Brain microvascular endothelial cell (primary cell): ENCODE measurements at regions not wholly inside any gene's neighbourhood (a gene's known extent, or its start where the extent isn't known, plus 50 kb on each side); places are given as distances from the start of the nearest gene placed in this dataset.
A peak's percentile ranks its signal among the peaks of the same experiment; 100 is the strongest.

Experiments
- DNase-seq: peaks from one replicate; pipeline ENCODE4 v3.0.0-alpha.2; 2020
- H3K27ac ChIP-seq: fragments of 250-450 bp; sonication (Bioruptor Pico); 2 replicates; pipeline ENCODE4 v1.5.1; 2020; ENCODE audit warnings: mild to moderate bottlenecking, moderate library complexity
- H3K27me3 ChIP-seq: fragments of 250-450 bp; sonication (Bioruptor Pico); replicated peaks from 2 replicates; pipeline ENCODE4 v1.5.1; 2020; ENCODE audit warnings: mild to moderate bottlenecking
- H3K36me3 ChIP-seq: fragments of 250-450 bp; sonication (Bioruptor Pico); replicated peaks from 2 replicates; pipeline ENCODE4 v1.5.1; 2020; ENCODE audit warnings: mild to moderate bottlenecking
- H3K4me3 ChIP-seq: 2 replicates; pipeline ENCODE4 v1.5.1; 2011; ENCODE audit warnings: low read depth, mild to moderate bottlenecking, control low read depth, low read length, moderate library complexity
- in situ Hi-C: cut with HindIII; loops from 2 replicates; pipeline ENCODE4 v1.10.0; 2017; ENCODE audit warnings: low sequenced_read_pairs, low pct_ligation_motif_present
- TF ChIP-seq, protein P1 (sequence below): IDR thresholded peaks from 2 replicates; pipeline ENCODE4 v1.5.1; 2011; ENCODE audit warnings: low read depth, mild to moderate bottlenecking, moderate library complexity, low read length, control low read depth, inconsistent platforms; ENCODE audit errors: missing control alignments

DNA sequence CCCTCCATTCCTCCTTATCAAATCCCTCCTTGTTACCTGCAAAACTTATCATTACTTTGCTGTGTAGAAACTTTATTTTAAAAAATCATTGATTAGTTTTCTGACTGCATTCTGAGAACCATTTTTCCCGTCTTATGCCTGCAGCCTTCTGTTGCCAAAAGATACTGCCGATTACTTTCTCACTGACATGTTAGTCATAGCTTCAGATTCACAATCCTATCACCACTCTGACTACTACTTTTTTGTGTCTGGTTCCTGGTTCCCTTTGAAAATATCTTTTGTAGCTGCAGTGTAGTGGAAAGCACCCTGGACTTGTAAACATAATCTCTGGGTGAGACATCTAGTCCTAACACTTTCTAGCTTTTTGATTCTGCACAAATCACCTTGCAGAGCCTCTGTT, 71.7 kb downstream of the NR2F1 start:
- DNase-seq = peak; percentile 12
- H3K36me3 ChIP-seq = no peaks in the 10 kb centered on the region
- H3K27me3 ChIP-seq = no peaks in the 10 kb centered on the region
- H3K27ac ChIP-seq = no peak overlapping the region
- H3K4me3 ChIP-seq = no peak overlapping the region
- in situ Hi-C loops = no loop called here
- TF ChIP-seq, protein P1, sequence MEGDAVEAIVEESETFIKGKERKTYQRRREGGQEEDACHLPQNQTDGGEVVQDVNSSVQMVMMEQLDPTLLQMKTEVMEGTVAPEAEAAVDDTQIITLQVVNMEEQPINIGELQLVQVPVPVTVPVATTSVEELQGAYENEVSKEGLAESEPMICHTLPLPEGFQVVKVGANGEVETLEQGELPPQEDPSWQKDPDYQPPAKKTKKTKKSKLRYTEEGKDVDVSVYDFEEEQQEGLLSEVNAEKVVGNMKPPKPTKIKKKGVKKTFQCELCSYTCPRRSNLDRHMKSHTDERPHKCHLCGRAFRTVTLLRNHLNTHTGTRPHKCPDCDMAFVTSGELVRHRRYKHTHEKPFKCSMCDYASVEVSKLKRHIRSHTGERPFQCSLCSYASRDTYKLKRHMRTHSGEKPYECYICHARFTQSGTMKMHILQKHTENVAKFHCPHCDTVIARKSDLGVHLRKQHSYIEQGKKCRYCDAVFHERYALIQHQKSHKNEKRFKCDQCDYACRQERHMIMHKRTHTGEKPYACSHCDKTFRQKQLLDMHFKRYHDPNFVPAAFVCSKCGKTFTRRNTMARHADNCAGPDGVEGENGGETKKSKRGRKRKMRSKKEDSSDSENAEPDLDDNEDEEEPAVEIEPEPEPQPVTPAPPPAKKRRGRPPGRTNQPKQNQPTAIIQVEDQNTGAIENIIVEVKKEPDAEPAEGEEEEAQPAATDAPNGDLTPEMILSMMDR = no peak

DNA sequence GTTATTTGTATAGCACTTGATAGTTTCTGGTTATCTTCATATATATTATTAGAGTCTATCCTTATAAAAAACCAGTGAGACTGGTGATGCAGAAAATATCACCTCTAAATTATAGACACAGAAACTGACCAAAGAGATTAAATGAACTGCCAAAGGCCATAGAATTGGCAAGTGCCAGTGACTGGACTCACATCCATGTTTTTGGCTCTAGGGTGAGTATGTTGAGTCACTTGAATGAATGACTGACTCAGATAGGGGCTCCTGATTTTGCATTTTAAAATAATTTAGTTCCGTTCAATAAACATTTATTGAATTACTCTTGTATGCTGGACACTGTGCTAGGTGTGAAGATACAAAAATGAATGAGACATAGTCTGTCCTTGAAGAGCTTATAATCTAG, 70.7 kb downstream of the NR2F1 start:
- H3K36me3 ChIP-seq = no peaks in the 10 kb centered on the region
- H3K4me3 ChIP-seq = no peak overlapping the region
- no peaks in the 10 kb centered on the region for H3K27me3 ChIP-seq
- DNase-seq = no peak
- TF ChIP-seq, protein P1 = no peak
- in situ Hi-C loops = no loop called here
- H3K27ac ChIP-seq = no peak overlapping the region

DNA sequence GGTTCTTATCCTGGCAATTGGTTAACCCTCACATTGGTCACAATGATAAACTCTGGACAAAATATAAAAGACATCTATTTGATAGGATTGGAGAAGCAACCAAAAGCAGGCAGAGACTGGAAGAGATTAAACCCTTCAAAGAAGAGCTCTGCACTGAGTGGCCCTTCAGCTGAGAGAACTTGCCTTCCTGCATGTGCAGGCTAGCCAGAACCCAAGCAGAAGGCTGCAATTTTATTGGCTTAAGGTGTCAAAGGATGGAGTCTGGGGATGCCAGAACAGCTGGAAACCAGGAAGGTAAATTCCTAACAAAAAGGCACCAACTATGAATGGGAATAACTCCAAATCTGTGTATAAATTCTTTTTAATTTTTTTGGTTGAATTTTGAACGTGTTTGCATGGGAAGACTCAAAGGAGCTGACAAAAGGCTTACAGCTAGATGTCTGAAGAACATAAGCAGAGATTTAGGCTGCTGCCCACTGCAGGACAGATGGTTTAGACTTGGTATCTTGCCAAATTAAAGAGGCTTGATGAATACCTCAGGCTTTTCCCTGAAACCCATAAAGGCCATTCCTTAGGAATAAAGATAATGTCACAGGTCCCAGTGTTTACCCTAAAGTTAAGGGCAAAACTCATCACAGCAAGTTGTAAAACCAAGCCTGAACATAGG, 66.3 kb downstream of the NR2F1 start:
- H3K27ac ChIP-seq = no peak overlapping the region
- no peak for DNase-seq
- H3K4me3 ChIP-seq = no peak overlapping the region
- in situ Hi-C loops = no loop called here
- no peaks in the 10 kb centered on the region for H3K27me3 ChIP-seq
- TF ChIP-seq, protein P1 = no peak
- no peaks in the 10 kb centered on the region for H3K36me3 ChIP-seq

DNA sequence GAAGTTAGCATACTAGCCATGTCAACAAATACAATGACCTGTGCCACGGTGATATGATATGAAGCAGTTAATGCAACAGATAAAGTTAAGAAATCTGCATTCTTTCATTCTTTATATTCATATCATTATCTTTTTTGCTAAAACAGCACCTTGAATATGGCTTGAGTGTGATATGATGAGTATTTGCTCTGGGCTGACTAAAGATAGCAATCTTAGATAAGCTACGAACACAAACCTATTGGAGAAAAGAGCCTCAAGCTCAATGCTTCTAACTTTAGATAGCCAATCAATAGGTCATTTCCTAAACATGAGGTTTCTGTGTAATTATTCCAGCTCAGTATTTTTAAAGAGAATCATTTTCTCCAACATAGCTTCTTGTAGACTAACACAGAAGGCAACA, 61.7 kb downstream of the NR2F1 start:
- TF ChIP-seq, protein P1 = no peak
- Histone ChIP-seq H3K27me3 (no peaks in the 10 kb centered on the region), H3K36me3 (no peaks in the 10 kb centered on the region), H3K27ac (no peak overlapping the region), H3K4me3 (no peak overlapping the region)
- DNase-seq = no peak
- in situ Hi-C loops = no loop called here
